Right atrium auricular region (tissue), 2 donors: ENCODE measurements at regions not wholly inside any gene's neighbourhood (a gene's known extent, or its start where the extent isn't known, plus 50 kb on each side); places are given as distances from the start of the nearest gene placed in this dataset.
A peak's percentile ranks its signal among the peaks of the same experiment; 100 is the strongest.

Source experiments
- DNase-seq: peaks from one replicate; pipeline ENCODE4 v3.0.0-alpha.2; 2019; ENCODE audit warnings: low spot score
- H3K27ac ChIP-seq, 2 donors: fragments of 200-600 bp; sonication (generic); 1 replicate in 1 of 2; 2 replicates in 1 of 2; pipeline ENCODE4 v1.5.1; 2016 to 2019
- H3K27me3 ChIP-seq, 2 donors: fragments of 200-600 bp; sonication (generic); one replicate each; pipeline versions ENCODE4 v1.5.1 to v1.6.0; 2017 to 2019
- H3K36me3 ChIP-seq: fragments of 200-600 bp; sonication (generic); one replicate; pipeline ENCODE4 v1.5.1; 2016
- H3K4me1 ChIP-seq, 2 donors: fragments of 200-600 bp; sonication (generic); one replicate each; pipeline versions ENCODE4 v1.5.1 to v1.6.0; 2017 to 2019
- H3K4me3 ChIP-seq, 2 donors: fragments of 200-600 bp; sonication (generic); 1 replicate in 1 of 2; 2 replicates in 1 of 2; pipeline ENCODE4 v1.5.1; 2017 to 2019; ENCODE audit warnings: mild to moderate bottlenecking in 1 of 2, moderate library complexity in 1 of 2
- H3K9me3 ChIP-seq, 2 donors: fragments of 200-600 bp; sonication (generic); one replicate each; pipeline ENCODE4 v1.5.1; 2019
- CTCF ChIP-seq, 2 donors: fragments of 200-600 bp; sonication (generic); IDR thresholded peaks; one replicate each; pipeline ENCODE4 v1.5.1; 2019; ENCODE audit warnings: antibody characterized with exemption in 2 of 2

GRCh38 chr3:105923140-105923539 is 54.3 kb upstream of the CBLB start:
- H3K27me3 ChIP-seq: no peaks in the 10 kb centered on the region
- TF ChIP-seq CTCF (IDR thresholded peaks at IDR 0.05): no peak
- H3K36me3 ChIP-seq: no peaks in the 10 kb centered on the region
- no peak for DNase-seq
- no peak overlapping the region for H3K27ac ChIP-seq
- peaks cover 0 to 10% of the 10 kb centered on the region in 2 donors for H3K9me3 ChIP-seq
- H3K4me1 ChIP-seq: no peaks in the 10 kb centered on the region
- no peak overlapping the region for H3K4me3 ChIP-seq

GRCh38 chr3:105927741-105928140 is 58.9 kb upstream of the CBLB start:
- Histone ChIP-seq H3K4me3 (no peak overlapping the region), H3K4me1 (no peaks in the 10 kb centered on the region), H3K27ac (no peak overlapping the region), H3K9me3 (no peaks in the 10 kb centered on the region), H3K36me3 (no peaks in the 10 kb centered on the region), H3K27me3 (no peaks in the 10 kb centered on the region)
- DNase-seq: no peak
- no peak for TF ChIP-seq CTCF (IDR thresholded peaks at IDR 0.05)

GRCh38 chr3:105930733-105931132 is 61.9 kb upstream of the CBLB start:
- H3K4me1 ChIP-seq: no peaks in the 10 kb centered on the region
- no peak overlapping the region for H3K4me3 ChIP-seq
- TF ChIP-seq CTCF (IDR thresholded peaks at IDR 0.05): no peak
- H3K27me3 ChIP-seq: no peaks in the 10 kb centered on the region
- no peak overlapping the region for H3K27ac ChIP-seq
- H3K36me3 ChIP-seq: no peaks in the 10 kb centered on the region
- no peaks in the 10 kb centered on the region for H3K9me3 ChIP-seq
- DNase-seq: no peak

- no peaks in the 10 kb centered on the region for H3K4me1 ChIP-seq
- no peaks in the 10 kb centered on the region for H3K36me3 ChIP-seq
- no peak for TF ChIP-seq CTCF (IDR thresholded peaks at IDR 0.05)
- no peak overlapping the region for H3K4me3 ChIP-seq
- DNase-seq: no peak
- H3K27ac ChIP-seq: no peak overlapping the region
- H3K27me3 ChIP-seq: no peaks in the 10 kb centered on the region
- no peaks in the 10 kb centered on the region for H3K9me3 ChIP-seq
Measured at GRCh38 chr3:105931500-105931899, 62.7 kb upstream of the CBLB start.

GRCh38 chr3:105933871-105934270 is 65.1 kb upstream of the CBLB start:
- Histone ChIP-seq H3K9me3 (no peaks in the 10 kb centered on the region), H3K27me3 (no peaks in the 10 kb centered on the region), H3K36me3 (no peaks in the 10 kb centered on the region), H3K27ac (no peak overlapping the region), H3K4me3 (no peak overlapping the region), H3K4me1 (peaks cover 0 to 12% of the 10 kb centered on the region in 2 donors)
- TF ChIP-seq CTCF (IDR thresholded peaks at IDR 0.05): no peak
- no peak for DNase-seq

GRCh38 chr3:105938101-105938500 is 69.3 kb upstream of the CBLB start:
- Histone ChIP-seq H3K4me1 (peaks cover 0 to 12% of the 10 kb centered on the region in 2 donors), H3K36me3 (no peaks in the 10 kb centered on the region), H3K4me3 (peak overlapping the region in 1 of 2 donors; percentile 10), H3K9me3 (no peaks in the 10 kb centered on the region), H3K27ac (no peak overlapping the region), H3K27me3 (no peaks in the 10 kb centered on the region)
- TF ChIP-seq CTCF (IDR thresholded peaks at IDR 0.05): no peak
- no peak for DNase-seq
